ENCODE measurements at regions not wholly inside any gene's neighbourhood (a gene's known extent, or its start where the extent isn't known, plus 50 kb on each side); places are given as distances from the start of the nearest gene placed in this dataset.

DNA sequence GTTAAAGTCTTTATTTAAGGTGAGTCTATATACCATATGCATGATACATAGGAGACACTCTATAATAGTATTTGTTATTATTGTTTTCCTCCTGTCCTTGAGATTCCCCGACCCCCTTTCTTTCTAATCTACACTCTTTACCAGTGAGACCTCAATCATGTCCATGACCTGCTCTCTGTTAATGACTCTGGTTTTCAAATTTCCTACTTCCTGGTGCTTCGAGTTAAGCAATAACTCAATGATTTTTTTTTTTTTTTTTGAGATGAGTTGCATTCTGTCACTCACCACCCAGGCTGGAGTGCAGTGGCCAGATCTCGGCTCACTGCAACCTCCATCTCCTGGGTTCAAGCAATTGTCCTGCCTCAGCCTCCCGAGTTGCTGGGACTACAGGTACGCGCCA lies 574.6 kb upstream of the SLC35B3 start:
- no peaks in the 10 kb centered on the region for H3K9me3 ChIP-seq
- no peaks in the 10 kb centered on the region for H3K27me3 ChIP-seq
- no peak for TF ChIP-seq POLR2A (IDR thresholded peaks at IDR 0.05)
- TF ChIP-seq, protein P1, sequence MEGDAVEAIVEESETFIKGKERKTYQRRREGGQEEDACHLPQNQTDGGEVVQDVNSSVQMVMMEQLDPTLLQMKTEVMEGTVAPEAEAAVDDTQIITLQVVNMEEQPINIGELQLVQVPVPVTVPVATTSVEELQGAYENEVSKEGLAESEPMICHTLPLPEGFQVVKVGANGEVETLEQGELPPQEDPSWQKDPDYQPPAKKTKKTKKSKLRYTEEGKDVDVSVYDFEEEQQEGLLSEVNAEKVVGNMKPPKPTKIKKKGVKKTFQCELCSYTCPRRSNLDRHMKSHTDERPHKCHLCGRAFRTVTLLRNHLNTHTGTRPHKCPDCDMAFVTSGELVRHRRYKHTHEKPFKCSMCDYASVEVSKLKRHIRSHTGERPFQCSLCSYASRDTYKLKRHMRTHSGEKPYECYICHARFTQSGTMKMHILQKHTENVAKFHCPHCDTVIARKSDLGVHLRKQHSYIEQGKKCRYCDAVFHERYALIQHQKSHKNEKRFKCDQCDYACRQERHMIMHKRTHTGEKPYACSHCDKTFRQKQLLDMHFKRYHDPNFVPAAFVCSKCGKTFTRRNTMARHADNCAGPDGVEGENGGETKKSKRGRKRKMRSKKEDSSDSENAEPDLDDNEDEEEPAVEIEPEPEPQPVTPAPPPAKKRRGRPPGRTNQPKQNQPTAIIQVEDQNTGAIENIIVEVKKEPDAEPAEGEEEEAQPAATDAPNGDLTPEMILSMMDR (IDR thresholded peaks at IDR 0.05) = no peak
- TF ChIP-seq POLR2AphosphoS5 (IDR thresholded peaks at IDR 0.05; ENCODE audit: insufficient read depth in 1 of 2, low read depth in 1 of 2) = no peak
- DNase-seq (ENCODE audit: extremely low spot score in 2 of 2) = no peak
- no peak overlapping the region for H3K4me3 ChIP-seq
- H3K4me1 ChIP-seq = no peaks in the 10 kb centered on the region
- intact Hi-C loops (cut with DNase I) = no loop called here
- no peak overlapping the region for H3K27ac ChIP-seq
- no peaks in the 10 kb centered on the region for H3K36me3 ChIP-seq

DNA sequence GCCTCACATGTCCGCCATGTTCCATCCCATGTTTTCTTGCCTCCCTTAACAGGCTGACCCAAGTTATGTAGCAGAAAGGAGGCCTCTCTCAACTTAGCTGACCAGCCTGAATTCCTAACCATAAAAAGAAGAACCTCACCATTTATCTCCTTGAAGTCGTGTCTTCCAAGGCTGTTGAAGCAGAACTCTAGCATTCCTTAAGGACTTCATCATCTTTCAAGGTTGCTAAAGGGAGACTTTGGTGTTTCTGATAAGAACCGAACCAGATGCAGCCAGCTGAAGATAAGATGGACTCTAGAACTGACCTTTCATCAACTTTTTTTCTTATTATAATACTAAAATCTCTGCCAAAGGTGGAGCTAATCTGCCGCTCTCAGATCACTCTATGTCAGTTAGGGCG lies 571.7 kb upstream of the SLC35B3 start:
- Histone ChIP-seq H3K4me1 (no peaks in the 10 kb centered on the region), H3K27ac (no peak overlapping the region), H3K4me3 (no peak overlapping the region), H3K27me3 (no peaks in the 10 kb centered on the region), H3K36me3 (no peaks in the 10 kb centered on the region), H3K9me3 (no peaks in the 10 kb centered on the region)
- intact Hi-C loops (cut with DNase I) = no loop called here
- TF ChIP-seq POLR2A (IDR thresholded peaks at IDR 0.05) (no peak), POLR2AphosphoS5 (IDR thresholded peaks at IDR 0.05; ENCODE audit: insufficient read depth in 1 of 2, low read depth in 1 of 2) (no peak)
- TF ChIP-seq, protein P1 (IDR thresholded peaks at IDR 0.05) = no peak
- DNase-seq (ENCODE audit: extremely low spot score in 2 of 2) = no peak

DNA sequence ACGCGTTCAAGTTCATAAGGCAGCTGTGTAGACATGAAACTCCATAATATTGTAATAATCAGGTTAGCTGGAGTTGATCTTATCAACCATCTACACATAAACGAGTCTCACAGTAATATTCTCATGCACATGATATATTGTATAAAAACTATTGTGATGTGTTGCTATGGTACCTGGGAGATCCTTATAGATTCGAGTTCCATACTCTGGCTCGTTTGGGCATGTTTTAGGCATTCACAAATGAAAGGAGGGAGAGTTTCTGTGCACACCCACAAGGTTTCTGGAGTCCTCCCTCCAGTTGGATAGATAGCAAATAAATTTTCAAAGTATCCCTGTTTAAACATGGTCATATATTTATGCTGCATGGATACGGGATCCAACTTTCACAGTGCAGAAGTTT lies 567.5 kb upstream of the SLC35B3 start:
- TF ChIP-seq, protein P1 (IDR thresholded peaks at IDR 0.05) = no peak
- no peak for TF ChIP-seq POLR2AphosphoS5 (IDR thresholded peaks at IDR 0.05; ENCODE audit: insufficient read depth in 1 of 2, low read depth in 1 of 2)
- no peak for TF ChIP-seq POLR2A (IDR thresholded peaks at IDR 0.05)
- no peak for DNase-seq (ENCODE audit: extremely low spot score in 2 of 2)
- H3K36me3 ChIP-seq = no peaks in the 10 kb centered on the region
- H3K27ac ChIP-seq = no peak overlapping the region
- H3K4me1 ChIP-seq = no peaks in the 10 kb centered on the region
- no peak overlapping the region for H3K4me3 ChIP-seq
- no peaks in the 10 kb centered on the region for H3K27me3 ChIP-seq
- intact Hi-C loops (cut with DNase I) = no loop called here
- no peaks in the 10 kb centered on the region for H3K9me3 ChIP-seq

DNA sequence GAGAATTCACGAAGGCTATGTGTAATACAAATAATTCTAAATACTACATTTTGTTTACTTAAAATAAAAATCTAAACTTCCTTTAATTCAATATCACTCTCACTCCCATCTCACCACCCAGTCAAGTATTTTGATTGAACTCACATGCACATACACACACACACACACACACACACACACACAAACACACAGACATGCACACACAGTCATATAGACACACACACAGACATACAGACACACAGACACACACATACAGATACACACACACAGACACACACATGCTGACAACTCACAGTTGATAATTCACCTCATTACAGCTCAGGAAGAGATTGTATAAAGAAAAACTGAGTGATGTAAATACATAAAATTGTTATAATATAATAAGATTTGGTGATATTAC lies 559.8 kb upstream of the SLC35B3 start:
- DNase-seq (ENCODE audit: extremely low spot score in 2 of 2) = no peak
- no peaks in the 10 kb centered on the region for H3K36me3 ChIP-seq
- TF ChIP-seq POLR2A (IDR thresholded peaks at IDR 0.05) = no peak
- no peak for TF ChIP-seq POLR2AphosphoS5 (IDR thresholded peaks at IDR 0.05; ENCODE audit: insufficient read depth in 1 of 2, low read depth in 1 of 2)
- TF ChIP-seq, protein P1 (IDR thresholded peaks at IDR 0.05) = no peak
- H3K27ac ChIP-seq = no peak overlapping the region
- H3K4me1 ChIP-seq = no peaks in the 10 kb centered on the region
- H3K9me3 ChIP-seq = no peaks in the 10 kb centered on the region
- intact Hi-C loops (cut with DNase I) = no loop called here
- H3K27me3 ChIP-seq = no peaks in the 10 kb centered on the region
- no peak overlapping the region for H3K4me3 ChIP-seq

DNA sequence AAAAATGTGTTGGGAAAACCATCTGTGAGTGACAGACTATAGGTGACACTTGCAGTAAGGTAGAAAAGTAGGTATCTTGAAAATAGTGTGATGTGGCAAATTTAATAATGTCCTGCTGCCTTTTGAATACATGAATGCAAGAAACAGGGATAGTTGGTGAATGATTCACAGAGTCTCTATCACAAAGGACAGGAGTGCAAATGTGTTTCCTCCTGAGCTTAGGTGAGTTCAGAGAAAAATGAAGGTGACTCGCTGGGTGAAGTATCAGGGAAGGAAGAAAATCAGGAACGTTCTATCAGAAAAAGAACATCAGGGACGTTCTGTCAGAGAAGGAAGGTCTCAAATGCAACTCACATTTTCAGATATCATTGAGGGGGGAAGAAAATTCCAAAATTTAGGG lies 557.8 kb upstream of the SLC35B3 start:
- Histone ChIP-seq H3K36me3 (no peaks in the 10 kb centered on the region), H3K4me1 (no peaks in the 10 kb centered on the region), H3K27ac (no peak overlapping the region), H3K9me3 (no peaks in the 10 kb centered on the region), H3K4me3 (no peak overlapping the region), H3K27me3 (no peaks in the 10 kb centered on the region)
- TF ChIP-seq, protein P1 (IDR thresholded peaks at IDR 0.05) = no peak
- TF ChIP-seq POLR2A (IDR thresholded peaks at IDR 0.05) = no peak
- no peak for TF ChIP-seq POLR2AphosphoS5 (IDR thresholded peaks at IDR 0.05; ENCODE audit: insufficient read depth in 1 of 2, low read depth in 1 of 2)
- intact Hi-C loops (cut with DNase I) = no loop called here
- no peak for DNase-seq (ENCODE audit: extremely low spot score in 2 of 2)

All from vagina (tissue), 2 donors.